Osteocyte (in vitro differentiated cells): ENCODE measurements at regions not wholly inside any gene's neighbourhood (a gene's known extent, or its start where the extent isn't known, plus 50 kb on each side); places are given as distances from the start of the nearest gene placed in this dataset.

ENCODE experiments used
- DNase-seq: peaks from one replicate; pipeline ENCODE4 v3.0.0; 2021; ENCODE audit warnings: mixed read lengths; ENCODE audit not compliant: unreplicated experiment; ENCODE audit errors: extremely low spot score
- H3K27ac Mint-ChIP-seq: one replicate; pipeline ENCODE4 v1.8.0; 2021; ENCODE audit warnings: mild to moderate bottlenecking, mixed read lengths; ENCODE audit not compliant: unreplicated experiment
- H3K27me3 Mint-ChIP-seq: one replicate; pipeline ENCODE4 v1.8.0; 2021; ENCODE audit warnings: mixed read lengths; ENCODE audit not compliant: unreplicated experiment
- H3K36me3 Mint-ChIP-seq: one replicate; pipeline ENCODE4 v1.8.0; 2021; ENCODE audit warnings: mixed read lengths; ENCODE audit not compliant: unreplicated experiment
- H3K4me1 Mint-ChIP-seq: one replicate; pipeline ENCODE4 v1.8.0; 2021; ENCODE audit warnings: mixed read lengths; ENCODE audit not compliant: unreplicated experiment
- H3K4me3 Mint-ChIP-seq: one replicate; pipeline ENCODE4 v1.8.0; 2021; ENCODE audit warnings: mild to moderate bottlenecking, moderate library complexity, mixed read lengths; ENCODE audit not compliant: unreplicated experiment
- H3K9me3 Mint-ChIP-seq: one replicate; pipeline ENCODE4 v1.8.0; 2021; ENCODE audit warnings: mixed read lengths; ENCODE audit not compliant: unreplicated experiment
- CTCF ChIP-seq: fragments of 200-600 bp; sonication (generic); IDR thresholded peaks from 2 replicates; pipeline ENCODE4 v1.5.0; 2021; ENCODE audit warnings: antibody characterized with exemption, mild to moderate bottlenecking, moderate library complexity

GRCh38 chr7:85638394-85638793 lies 451.5 kb upstream of the SEMA3D start:
- no peak for DNase-seq
- H3K27me3 Mint-ChIP-seq, result no peaks in the 10 kb centered on the region
- H3K36me3 Mint-ChIP-seq, result no peaks in the 10 kb centered on the region
- TF ChIP-seq CTCF, result no peak
- H3K4me3 Mint-ChIP-seq, result no peak overlapping the region
- H3K4me1 Mint-ChIP-seq, result peaks cover 10% of the 10 kb centered on the region
- no peaks in the 10 kb centered on the region for H3K9me3 Mint-ChIP-seq
- H3K27ac Mint-ChIP-seq, result no peak overlapping the region

GRCh38 chr7:85634951-85635350 lies 448.1 kb upstream of the SEMA3D start:
- no peaks in the 10 kb centered on the region for H3K36me3 Mint-ChIP-seq
- peaks cover 10% of the 10 kb centered on the region for H3K4me1 Mint-ChIP-seq
- TF ChIP-seq CTCF, result no peak
- DNase-seq, result no peak
- no peaks in the 10 kb centered on the region for H3K9me3 Mint-ChIP-seq
- H3K27ac Mint-ChIP-seq, result no peak overlapping the region
- no peaks in the 10 kb centered on the region for H3K27me3 Mint-ChIP-seq
- no peak overlapping the region for H3K4me3 Mint-ChIP-seq

GRCh38 chr7:85630904-85631600 lies 444.2 kb upstream of the SEMA3D start:
- peaks cover 4% of the 10 kb centered on the region for H3K4me1 Mint-ChIP-seq
- H3K27ac Mint-ChIP-seq, result no peak overlapping the region
- H3K9me3 Mint-ChIP-seq, result peaks cover 12% of the 10 kb centered on the region

GRCh38 chr7:85627791-85628586 lies 441.1 kb upstream of the SEMA3D start:
- Mint-ChIP-seq H3K36me3 (no peaks in the 10 kb centered on the region), H3K4me1 (peaks cover 4% of the 10 kb centered on the region), H3K27me3 (no peaks in the 10 kb centered on the region), H3K4me3 (no peak overlapping the region), H3K27ac (no peak overlapping the region), H3K9me3 (peaks cover 17% of the 10 kb centered on the region)
- no peak for TF ChIP-seq CTCF
- DNase-seq, result no peak

More at GRCh38 chr7:85630904-85631600, 444.2 kb upstream of the SEMA3D start:
- no peak for DNase-seq
- TF ChIP-seq CTCF, result no peak
- Mint-ChIP-seq H3K27me3 (no peaks in the 10 kb centered on the region), H3K4me3 (no peak overlapping the region), H3K36me3 (no peaks in the 10 kb centered on the region)

- Mint-ChIP-seq H3K36me3 (no peaks in the 10 kb centered on the region), H3K27ac (no peak overlapping the region), H3K4me1 (peaks cover 11% of the 10 kb centered on the region)
Observed at GRCh38 chr7:85622059-85622458, 435.2 kb upstream of the SEMA3D start.

More at GRCh38 chr7:85622059-85622458, 435.2 kb upstream of the SEMA3D start:
- no peak for TF ChIP-seq CTCF
- Mint-ChIP-seq H3K27me3 (no peaks in the 10 kb centered on the region), H3K9me3 (peaks cover 8% of the 10 kb centered on the region), H3K4me3 (no peak overlapping the region)
- DNase-seq, result no peak
